ENCODE measurements at regions not wholly inside any gene's neighbourhood (a gene's known extent, or its start where the extent isn't known, plus 50 kb on each side); places are given as distances from the start of the nearest gene placed in this dataset.

GRCh38 chr9:6703898-6704639, 53.7 kb upstream of the KDM4C start:
- Histone ChIP-seq H3K9me3 (ENCODE audit: control insufficient read depth in 2 of 2, low read length in 2 of 2) (no peaks in the 10 kb centered on the region), H3K36me3 (ENCODE audit: control insufficient read depth in 2 of 2, insufficient read depth in 2 of 2, low read length in 2 of 2) (no peaks in the 10 kb centered on the region), H3K27ac (ENCODE audit: low read length) (peak overlapping the region; percentile 31), H3K4me3 (ENCODE audit: low read length in 2 of 2) (peak overlapping the region; percentile 74 to 88), H3K9ac (ENCODE audit: low read length in 2 of 2) (peak overlapping the region; percentile 69 to 80), H3K4me1 (ENCODE audit: control insufficient read depth, insufficient read depth, low read length) (no peaks in the 10 kb centered on the region), H3K27me3 (ENCODE audit: control insufficient read depth in 1 of 2, insufficient read depth in 2 of 2, low read length in 2 of 2) (no peaks in the 10 kb centered on the region)

- H3K27ac ChIP-seq (ENCODE audit: low read length): no peak overlapping the region
These were observed 55.1 kb upstream of the KDM4C start for GRCh38 chr9:6702707-6703106.

DNA sequence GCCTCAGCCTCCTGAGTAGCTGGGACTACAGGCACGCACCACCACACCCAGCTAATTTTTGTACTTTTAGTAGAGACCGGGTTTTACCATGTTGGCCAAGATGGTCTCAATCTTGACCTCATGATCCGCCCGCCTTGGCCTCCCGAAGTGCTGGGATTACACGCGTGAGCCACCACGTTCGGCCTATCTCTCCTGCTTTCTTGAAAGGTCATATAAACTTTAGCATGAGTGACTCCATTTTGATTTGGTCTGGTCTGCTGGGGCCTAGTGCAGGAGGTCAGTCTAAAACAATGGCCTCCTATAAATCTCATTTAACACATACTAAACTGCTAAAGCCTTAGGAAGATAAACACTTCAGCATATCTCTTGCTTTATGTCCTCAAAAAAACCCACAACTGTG, 50.6 kb upstream of the GLDC start:
- H3K27me3 ChIP-seq (ENCODE audit: control insufficient read depth in 1 of 2, insufficient read depth in 2 of 2, low read length in 2 of 2): no peaks in the 10 kb centered on the region
- H3K36me3 ChIP-seq (ENCODE audit: control insufficient read depth in 2 of 2, insufficient read depth in 2 of 2, low read length in 2 of 2): no peaks in the 10 kb centered on the region
- no peaks in the 10 kb centered on the region for H3K4me1 ChIP-seq (ENCODE audit: control insufficient read depth, insufficient read depth, low read length)
- no peaks in the 10 kb centered on the region for H3K9me3 ChIP-seq (ENCODE audit: control insufficient read depth in 2 of 2, low read length in 2 of 2)
- no peak overlapping the region for H3K9ac ChIP-seq (ENCODE audit: low read length in 2 of 2)
- no peak overlapping the region for H3K27ac ChIP-seq (ENCODE audit: low read length)
- no peak overlapping the region for H3K4me3 ChIP-seq (ENCODE audit: low read length in 2 of 2)

More at GRCh38 chr9:6702707-6703106, 55.1 kb upstream of the KDM4C start:
- H3K36me3 ChIP-seq (ENCODE audit: control insufficient read depth in 2 of 2, insufficient read depth in 2 of 2, low read length in 2 of 2): no peaks in the 10 kb centered on the region
- no peaks in the 10 kb centered on the region for H3K27me3 ChIP-seq (ENCODE audit: control insufficient read depth in 1 of 2, insufficient read depth in 2 of 2, low read length in 2 of 2)
- no peak overlapping the region for H3K4me3 ChIP-seq (ENCODE audit: low read length in 2 of 2)
- H3K4me1 ChIP-seq (ENCODE audit: control insufficient read depth, insufficient read depth, low read length): no peaks in the 10 kb centered on the region
- H3K9ac ChIP-seq (ENCODE audit: low read length in 2 of 2): no peak overlapping the region
- no peaks in the 10 kb centered on the region for H3K9me3 ChIP-seq (ENCODE audit: control insufficient read depth in 2 of 2, low read length in 2 of 2)

- H3K9me3 ChIP-seq (ENCODE audit: control insufficient read depth in 2 of 2, low read length in 2 of 2): no peaks in the 10 kb centered on the region
- no peak overlapping the region for H3K4me3 ChIP-seq (ENCODE audit: low read length in 2 of 2)
- H3K27ac ChIP-seq (ENCODE audit: low read length): no peak overlapping the region
- H3K4me1 ChIP-seq (ENCODE audit: control insufficient read depth, insufficient read depth, low read length): no peaks in the 10 kb centered on the region
- no peaks in the 10 kb centered on the region for H3K27me3 ChIP-seq (ENCODE audit: control insufficient read depth in 1 of 2, insufficient read depth in 2 of 2, low read length in 2 of 2)
- H3K36me3 ChIP-seq (ENCODE audit: control insufficient read depth in 2 of 2, insufficient read depth in 2 of 2, low read length in 2 of 2): no peaks in the 10 kb centered on the region
- no peak overlapping the region for H3K9ac ChIP-seq (ENCODE audit: low read length in 2 of 2)
These were observed 49.7 kb upstream of the GLDC start for GRCh38 chr9:6695121-6695814.
